HepG2 (cell line): ENCODE measurements at regions not wholly inside any gene's neighbourhood (a gene's known extent, or its start where the extent isn't known, plus 50 kb on each side); places are given as distances from the start of the nearest gene placed in this dataset.
"Not testable (repeated sequence)": the region's sequence is repeated elsewhere in the genome, so short reads cannot be mapped to it uniquely, and the experiment has no call there.

Experiments used
- ATAC-seq: fragments of 200-7000 bp; cut with Tn5 transposase; 3 replicates; pipeline ENCODE4 v1.9.1; 2020; ENCODE audit warnings: mild to moderate bottlenecking, moderate library complexity
- BruUV-seq: library from RNA; stranded (reverse); fragments of 400-500 nt; replicated peaks from 2 replicates; lab custom pipeline; 2021; lab: Mats Ljungman, UMichigan
- CTCF ChIA-PET: fragments of 300-600 bp; formaldehyde crosslinking; extraction: SDS; loops from one replicate; lab custom pipeline; 2021; ENCODE audit warnings: low total read pairs, inconsistent platforms, low intra/inter-chr PET ratio; lab: Yijun Ruan, JAX
- POLR2A ChIA-PET: fragments of 350-600 bp; sonication (Branson Sonifier 250); formaldehyde crosslinking; loops from one replicate; lab custom pipeline; 2020; ENCODE audit warnings: antibody characterized with exemption, inconsistent platforms; lab: Yijun Ruan, JAX
- DNase-seq: peaks from one replicate; pipeline ENCODE4 v3.0.0-alpha.2; 2015; ENCODE audit warnings: low spot score
- FAIRE-seq: peaks from 3 replicates; lab custom pipeline; 2011; peaks lifted over from hg19 to GRCh38; lab: Jason Lieb, UNC
- H2AFZ ChIP-seq: one replicate; pipeline ENCODE4 v1.6.1; 2011; ENCODE audit warnings: low read length, inconsistent platforms
- H3K27ac ChIP-seq: fragments of 300-600 bp; 3 replicates; pipeline ENCODE4 v1.8.0; 2011; ENCODE audit warnings: mixed run types, mild to moderate bottlenecking, mixed read lengths, low read length, inconsistent platforms; ENCODE audit not compliant: insufficient read depth; ENCODE audit errors: extremely low read length
- H3K27me3 ChIP-seq, 2 experiments: fragments of 200-600 bp in 1 of 2; 2 replicates in 1 of 2; 3 replicates in 1 of 2; pipeline versions ENCODE4 v1.6.0 to v1.8.0; 2011; ENCODE audit warnings: low read length in 2 of 2, mild to moderate bottlenecking in 2 of 2, moderate library complexity in 2 of 2, inconsistent platforms in 1 of 2; ENCODE audit not compliant: insufficient read depth in 2 of 2, control insufficient read depth in 1 of 2
- H3K36me3 ChIP-seq, 2 experiments: fragments of 200-600 bp in 1 of 2; replicated peaks in 1 of 2; 2 replicates in 1 of 2; 3 replicates in 1 of 2; pipeline versions ENCODE4 v1.5.1 to v1.8.0; 2011; ENCODE audit warnings: low read length in 2 of 2, inconsistent platforms in 1 of 2; ENCODE audit not compliant: insufficient read depth in 2 of 2, control insufficient read depth in 1 of 2
- H3K4me1 ChIP-seq: 2 replicates; pipeline ENCODE4 v1.5.1; 2012; ENCODE audit warnings: low read length, inconsistent platforms; ENCODE audit not compliant: insufficient read depth
- H3K4me2 ChIP-seq: 2 replicates; pipeline ENCODE4 v1.6.0; 2011; ENCODE audit warnings: low read depth, low read length, inconsistent platforms
- H3K4me3 ChIP-seq, 3 experiments: fragments of 200-600 bp in 1 of 3; sonication (generic), shearing (Covaris generic) in 1 of 3; replicated peaks in 1 of 3; 2 replicates each; pipeline ENCODE4 v1.5.1; 2011 to 2016; ENCODE audit warnings: low read length in 3 of 3, inconsistent platforms in 2 of 3, low read depth in 2 of 3, mild to moderate bottlenecking in 2 of 3, control low read depth in 1 of 3, mixed read lengths in 1 of 3; ENCODE audit not compliant: insufficient read depth in 1 of 3
- H3K79me2 ChIP-seq: one replicate; pipeline ENCODE4 v1.6.1; 2011; ENCODE audit warnings: low read length, inconsistent platforms; ENCODE audit not compliant: insufficient read depth
- H3K9ac ChIP-seq: 2 replicates; pipeline ENCODE4 v1.6.0; 2011; ENCODE audit warnings: mild to moderate bottlenecking, low read depth, low read length, inconsistent platforms; ENCODE audit not compliant: insufficient read depth
- H3K9me3 ChIP-seq: 2 replicates; pipeline ENCODE4 v1.5.1; 2012; ENCODE audit warnings: mild to moderate bottlenecking, low read length
- H4K20me1 ChIP-seq: 2 replicates; pipeline ENCODE4 v1.6.0; 2011; ENCODE audit warnings: inconsistent platforms, mild to moderate bottlenecking, low read length, moderate library complexity; ENCODE audit not compliant: insufficient read depth
- ARHGAP35 ChIP-seq: sonication (generic); formaldehyde crosslinking; IDR thresholded peaks from 2 replicates; pipeline ENCODE4 v1.9.0; 2022; ENCODE audit warnings: mild to moderate bottlenecking, inconsistent platforms, moderate library complexity, missing genetic modification reagents, borderline replicate concordance
- KDM6A ChIP-seq: IDR thresholded peaks from 2 replicates; pipeline ENCODE4 v1.6.1; 2016; ENCODE audit warnings: low read depth
- RARG ChIP-seq: sonication (generic); formaldehyde crosslinking; IDR thresholded peaks from 2 replicates; pipeline ENCODE4 v1.4.0; 2020; ENCODE audit warnings: low read depth, mild to moderate bottlenecking, missing genetic modification reagents
- RBM39 ChIP-seq: fragments of 200-400 bp; formaldehyde crosslinking; IDR thresholded peaks from one replicate; pipeline ENCODE4 v1.6.1; 2018; ENCODE audit warnings: antibody characterized with exemption, mild to moderate bottlenecking, low read depth, low read length; ENCODE audit not compliant: poor library complexity, severe bottlenecking
- RERE ChIP-seq: IDR thresholded peaks from 2 replicates; pipeline ENCODE4 v1.6.1; 2016; ENCODE audit warnings: low read depth, missing genetic modification reagents, missing compliant biosample characterization
- RXRA ChIP-seq: sonication (generic); formaldehyde crosslinking; IDR thresholded peaks from 2 replicates; pipeline ENCODE4 v1.5.1; 2020; ENCODE audit warnings: missing genetic modification reagents
- TSC22D2 ChIP-seq: sonication (generic); formaldehyde crosslinking; IDR thresholded peaks from 2 replicates; pipeline ENCODE4 v1.5.1; 2020; ENCODE audit warnings: missing genetic modification reagents, mild to moderate bottlenecking, borderline replicate concordance
- ZNF331 ChIP-seq: sonication (generic); formaldehyde crosslinking; IDR thresholded peaks from 2 replicates; pipeline ENCODE4 v1.4.0; 2020; ENCODE audit warnings: missing genetic modification reagents
- ZNF337 ChIP-seq: sonication (generic); formaldehyde crosslinking; IDR thresholded peaks from 2 replicates; pipeline ENCODE4 v1.5.1; 2020; ENCODE audit warnings: missing genetic modification reagents, low read depth, mild to moderate bottlenecking, borderline replicate concordance
- ZNF496 ChIP-seq: sonication (generic); formaldehyde crosslinking; IDR thresholded peaks from 2 replicates; pipeline ENCODE4 v1.8.1; 2023; ENCODE audit warnings: mild to moderate bottlenecking, moderate library complexity, missing genetic modification reagents; ENCODE audit not compliant: insufficient replicate concordance
- ZNF772 ChIP-seq: sonication (generic); formaldehyde crosslinking; IDR thresholded peaks from 2 replicates; pipeline ENCODE4 v1.5.0; 2020; ENCODE audit warnings: mild to moderate bottlenecking, missing genetic modification reagents
- ZNF777 ChIP-seq: sonication (generic); formaldehyde crosslinking; IDR thresholded peaks from 2 replicates; pipeline ENCODE4 v1.4.0; 2020; ENCODE audit warnings: missing genetic modification reagents
- WGBS: methylation state at CpG from one replicate; pipeline ENCODE4 v1.1.6; 2017; ENCODE audit warnings: low lambda C conversion rate; 5-methylcytosine and 5-hydroxymethylcytosine counted together
- in situ Hi-C: cut with HindIII; loops from 2 replicates; pipeline ENCODE4 v1.10.0; 2017; ENCODE audit warnings: low pct_unique_long_range_greater_than_20kb; ENCODE audit not compliant: extremely low pct_ligation_motif_present
- intact Hi-C: fragments of 100-400 bp; cut with micrococcal nuclease; formaldehyde crosslinking; loops from one replicate; pipeline ENCODE4 v1.10.0; 2022; ENCODE audit not compliant: unreplicated experiment
- TF ChIP-seq, protein P1 (sequence below): sonication (generic); formaldehyde crosslinking; IDR thresholded peaks from 2 replicates; pipeline ENCODE4 v1.8.0; 2022; ENCODE audit warnings: missing genetic modification reagents, low read depth, mild to moderate bottlenecking, borderline replicate concordance

DNA sequence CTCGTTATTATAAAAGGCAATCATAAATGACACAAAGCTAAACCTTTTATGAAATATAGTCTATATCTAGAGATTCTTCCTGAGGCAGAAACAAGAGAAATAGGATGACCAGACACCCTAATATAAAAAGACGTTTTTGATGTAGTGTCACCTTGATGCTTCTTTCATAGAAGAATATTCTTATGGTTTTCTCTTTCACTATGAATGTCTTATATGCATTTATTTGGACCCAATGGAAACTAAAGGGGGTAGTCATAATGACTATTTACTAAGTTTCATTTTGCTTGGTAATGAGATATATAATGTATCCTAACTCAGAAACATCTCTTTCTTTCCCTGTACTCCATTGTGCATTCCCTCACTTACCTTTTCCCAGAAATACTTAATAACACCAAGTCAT lies 393.9 kb downstream of the RAP2B start:
- CTCF ChIA-PET = no interaction called here
- no peaks in the 10 kb centered on the region for H3K27me3 ChIP-seq
- DNase-seq (no peak), ATAC-seq (no peak), FAIRE-seq (no peak)
- TF ChIP-seq KDM6A (no peak), TSC22D2 (no peak), ZNF496 (CRISPR knock-in tag) (no peak), RBM39 (no peak), ZNF772 (CRISPR knock-in tag) (no peak), ZNF331 (CRISPR knock-in tag) (no peak), RARG (CRISPR knock-in tag) (no peak), ZNF777 (CRISPR knock-in tag) (no peak), RERE (CRISPR knock-in tag) (no peak), ARHGAP35 (CRISPR knock-in tag) (no peak), ZNF337 (CRISPR knock-in tag) (no peak), RXRA (CRISPR knock-in tag) (no peak)
- TF ChIP-seq, protein P1, sequence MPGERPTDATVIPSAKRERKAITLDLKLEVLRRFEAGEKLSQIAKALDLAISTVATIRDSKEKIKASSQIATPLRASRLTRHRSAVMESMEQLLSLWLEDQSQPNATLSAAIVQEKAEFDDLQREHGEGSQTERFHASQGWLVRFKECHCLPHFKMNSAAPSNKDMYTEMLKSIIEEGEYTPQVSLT (CRISPR knock-in tag) = no peak
- H3K27ac ChIP-seq = no peak overlapping the region
- H3K4me2 ChIP-seq = no peak overlapping the region
- no peaks in the 10 kb centered on the region for H4K20me1 ChIP-seq
- no peak overlapping the region for H2AFZ ChIP-seq
- H3K9ac ChIP-seq = no peak overlapping the region
- POLR2A ChIA-PET = no interaction called here
- H3K9me3 ChIP-seq = 0 out of 2 replicates have a peak, but pooled peaks cover 7% of the 10 kb centered on the region
- 0% methylated on average over 2 of the region's 2 CpGs for WGBS
- intact Hi-C loops (no loop called here), in situ Hi-C loops (no loop called here)
- H3K36me3 ChIP-seq = no peaks in the 10 kb centered on the region
- no peaks in the 10 kb centered on the region for H3K79me2 ChIP-seq
- H3K4me3 ChIP-seq = no peak overlapping the region
- BruUV-seq = no TSS peak
- no peaks in the 10 kb centered on the region for H3K4me1 ChIP-seq

DNA sequence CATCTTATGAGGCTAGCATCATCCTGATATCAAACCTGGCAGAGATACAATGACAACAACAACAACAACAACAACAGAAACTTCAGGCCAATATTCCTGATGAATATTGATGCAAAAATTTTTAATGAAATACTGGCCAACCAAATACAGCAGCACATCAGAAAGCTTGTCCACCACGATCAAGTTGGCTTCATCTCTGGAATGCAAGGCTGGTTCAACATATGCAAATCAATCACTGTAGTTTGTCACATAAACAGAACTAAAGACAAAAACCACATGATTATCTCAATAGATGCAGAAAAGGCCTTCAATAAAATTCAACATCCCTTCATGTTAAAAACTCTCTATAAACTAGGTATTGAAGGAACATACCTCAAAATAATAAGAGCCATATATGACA lies 397.3 kb downstream of the RAP2B start:
- H3K79me2 ChIP-seq, H3K9ac ChIP-seq, H3K36me3 ChIP-seq, in situ Hi-C loops, FAIRE-seq, intact Hi-C loops, H4K20me1 ChIP-seq, BruUV-seq, ATAC-seq, H3K4me2 ChIP-seq, POLR2A ChIA-PET, CTCF ChIA-PET, H3K4me3 ChIP-seq, DNase-seq, H3K4me1 ChIP-seq, H3K27me3 ChIP-seq, H3K27ac ChIP-seq, H2AFZ ChIP-seq: not testable (repeated sequence)
- H3K9me3 ChIP-seq = peaks cover 37% of the 10 kb centered on the region
- WGBS = 0% methylated on average over 1 of the region's 1 CpG
